Thyroid gland (tissue), 4 donors: ENCODE measurements at regions not wholly inside any gene's neighbourhood (a gene's known extent, or its start where the extent isn't known, plus 50 kb on each side); places are given as distances from the start of the nearest gene placed in this dataset.

Source experiments
- CTCF ChIP-seq, 6 experiments: fragments of 200-600 bp in 3 of 6; fragments of 450-650 bp in 3 of 6; sonication (generic) in 3 of 6; IDR thresholded peaks; one replicate each; pipeline ENCODE4 v1.5.1; 2016 to 2019; ENCODE audit warnings: antibody characterized with exemption in 6 of 6, mild to moderate bottlenecking in 2 of 6, inconsistent platforms in 1 of 6, moderate library complexity in 1 of 6
- POLR2A ChIP-seq, 2 donors: fragments of 450-650 bp; IDR thresholded peaks; one replicate each; pipeline ENCODE4 v1.6.1; 2017; ENCODE audit warnings: antibody characterized with exemption in 2 of 2, mild to moderate bottlenecking in 2 of 2, moderate library complexity in 1 of 2

GRCh38 chr12:108017472-108018057 lies 111.5 kb upstream of the WSCD2 start:
- TF ChIP-seq POLR2A (IDR thresholded peaks at IDR 0.05) (no peak), CTCF (IDR thresholded peaks at IDR 0.05) (no peak)
